ENCODE measurements at regions not wholly inside any gene's neighbourhood (a gene's known extent, or its start where the extent isn't known, plus 50 kb on each side); places are given as distances from the start of the nearest gene placed in this dataset.
A peak's percentile ranks its signal among the peaks of the same experiment; 100 is the strongest.

GRCh38 chr4:19958848-19959247, 292.9 kb upstream of the SLIT2 start:
- DNase-seq (no peak), FAIRE-seq (no peak), ATAC-seq (no peak)
- no peak for TF ChIP-seq CTCF (IDR thresholded peaks at IDR 0.05)
- 66 to 68% methylated on average over 2 of the region's 2 CpGs for WGBS, 2 donors
- Histone ChIP-seq H3K36me3 (no peaks in the 10 kb centered on the region), H3K4me1 (no peaks in the 10 kb centered on the region), H3K4me3 (no peak overlapping the region), H3K27ac (no peak overlapping the region), H3K9me3 (no peaks in the 10 kb centered on the region), H3K27me3 (no peaks in the 10 kb centered on the region)
- intact Hi-C loops (cut with DNase I), result no loop called here

- intact Hi-C loops (cut with DNase I), result no loop called here
- Histone ChIP-seq H3K9me3 (no peaks in the 10 kb centered on the region), H3K27ac (no peak overlapping the region), H3K36me3 (no peaks in the 10 kb centered on the region), H3K4me3 (no peak overlapping the region), H3K4me1 (no peaks in the 10 kb centered on the region), H3K27me3 (no peaks in the 10 kb centered on the region)
- no peak for TF ChIP-seq CTCF (IDR thresholded peaks at IDR 0.05)
- ATAC-seq, result no peak
- no peak for DNase-seq
- no peak for FAIRE-seq
- WGBS, 2 donors, result 63 to 66% methylated on average over 1 of the region's 1 CpG
Observed at GRCh38 chr4:19947349-19947748, 304.4 kb upstream of the SLIT2 start.

- DNase-seq, result no peak
- intact Hi-C loops (cut with DNase I), result no loop called here
- Histone ChIP-seq H3K4me1 (no peaks in the 10 kb centered on the region), H3K27me3 (no peaks in the 10 kb centered on the region), H3K27ac (no peak overlapping the region), H3K4me3 (no peak overlapping the region), H3K36me3 (no peaks in the 10 kb centered on the region), H3K9me3 (no peaks in the 10 kb centered on the region)
- ATAC-seq, result peak in 2 of 4 donors; percentile 16 to 53
- no peak for TF ChIP-seq CTCF (IDR thresholded peaks at IDR 0.05)
- FAIRE-seq, result no peak
- 42 to 55% methylated on average over 3 of the region's 3 CpGs for WGBS, 2 donors
Observed at GRCh38 chr4:19945979-19946380, 305.7 kb upstream of the SLIT2 start.

- no peak for TF ChIP-seq CTCF (IDR thresholded peaks at IDR 0.05)
- no peaks in the 10 kb centered on the region for H3K9me3 ChIP-seq
- H3K27ac ChIP-seq, result no peak overlapping the region
- WGBS, 2 donors, result 63 to 68% methylated on average over 2 of the region's 2 CpGs
- intact Hi-C loops (cut with DNase I), result no loop called here
- FAIRE-seq, result no peak
- H3K4me1 ChIP-seq, result no peaks in the 10 kb centered on the region
- no peaks in the 10 kb centered on the region for H3K27me3 ChIP-seq
- no peak for ATAC-seq
- H3K4me3 ChIP-seq, result no peak overlapping the region
- DNase-seq, result no peak
- H3K36me3 ChIP-seq, result no peaks in the 10 kb centered on the region
Observed at GRCh38 chr4:19945501-19945900, 306.2 kb upstream of the SLIT2 start.

- intact Hi-C loops (cut with DNase I), result no loop called here
- DNase-seq (no peak), ATAC-seq (no peak), FAIRE-seq (no peak)
- no peaks in the 10 kb centered on the region for H3K27me3 ChIP-seq
- 44 to 57% methylated on average over 2 of the region's 2 CpGs for WGBS, 2 donors
- H3K4me3 ChIP-seq, result no peak overlapping the region
- TF ChIP-seq CTCF (IDR thresholded peaks at IDR 0.05), result no peak
- H3K4me1 ChIP-seq, result no peaks in the 10 kb centered on the region
- H3K9me3 ChIP-seq, result no peaks in the 10 kb centered on the region
- no peak overlapping the region for H3K27ac ChIP-seq
- no peaks in the 10 kb centered on the region for H3K36me3 ChIP-seq
Observed at GRCh38 chr4:19944806-19945205, 306.9 kb upstream of the SLIT2 start.
